GM12878 (cell line): ENCODE measurements at regions not wholly inside any gene's neighbourhood (a gene's known extent, or its start where the extent isn't known, plus 50 kb on each side); places are given as distances from the start of the nearest gene placed in this dataset.

Source experiments
- ATAC-seq: fragments of 200-7000 bp; cut with Tn5 transposase; 3 replicates; pipeline ENCODE4 v1.9.1; 2020; ENCODE audit warnings: mild to moderate bottlenecking, moderate library complexity
- BruUV-seq: library from RNA; stranded (reverse); fragments of 400-500 nt; replicated peaks from 2 replicates; lab custom pipeline; 2021; lab: Mats Ljungman, UMichigan
- CTCF ChIA-PET: fragments of 300-600 bp; sonication (Branson Sonifier 250); formaldehyde crosslinking; extraction: SDS; loops from one replicate; lab custom pipeline; 2021; ENCODE audit warnings: inconsistent platforms; lab: Yijun Ruan, JAX
- POLR2A ChIA-PET: fragments of 350-600 bp; formaldehyde crosslinking; extraction: SDS; loops from one replicate; lab custom pipeline; 2021; ENCODE audit warnings: inconsistent platforms; lab: Charles Lee
- RAD21 ChIA-PET: fragments of 300-600 bp; sonication (Branson Sonifier 250); formaldehyde crosslinking; loops from one replicate; lab custom pipeline; 2023; ENCODE audit warnings: antibody characterized with exemption; ENCODE audit not compliant: unreplicated experiment; lab: Charles Lee
- SMC1A ChIA-PET: fragments of 300-600 bp; sonication (Branson Sonifier 250); formaldehyde crosslinking; loops from one replicate; lab custom pipeline; 2023; ENCODE audit not compliant: unreplicated experiment, uncharacterized antibody; lab: Charles Lee
- DNase-seq: peaks from one replicate; pipeline ENCODE4 v3.0.0-alpha.2; 2011; ENCODE audit warnings: low read depth, low spot score
- FAIRE-seq: peaks from 3 replicates; lab custom pipeline; 2011; peaks lifted over from hg19 to GRCh38; lab: Jason Lieb, UNC
- H2AFZ ChIP-seq: 2 replicates; pipeline ENCODE4 v1.6.0; 2011; ENCODE audit warnings: low read depth, low read length, control low read depth; ENCODE audit not compliant: control insufficient read depth
- H3K27ac ChIP-seq: 2 replicates; pipeline ENCODE4 v1.5.1; 2011; ENCODE audit warnings: control low read depth; ENCODE audit not compliant: control insufficient read depth, insufficient read depth
- H3K27me3 ChIP-seq, 2 experiments: replicated peaks in 1 of 2; 2 replicates each; pipeline versions ENCODE4 v1.6.0 to v1.6.1; 2011; ENCODE audit warnings: low read length in 1 of 2; ENCODE audit not compliant: control insufficient read depth in 2 of 2, insufficient read depth in 2 of 2
- H3K36me3 ChIP-seq, 2 experiments: 2 replicates each; pipeline ENCODE4 v1.5.1; 2011; ENCODE audit warnings: low read length in 1 of 2; ENCODE audit not compliant: control insufficient read depth in 2 of 2, insufficient read depth in 2 of 2
- H3K4me1 ChIP-seq: 2 replicates; pipeline ENCODE4 v1.6.1; 2011; ENCODE audit warnings: mild to moderate bottlenecking, low read length, moderate library complexity, mixed read lengths; ENCODE audit not compliant: control insufficient read depth, insufficient read depth
- H3K4me2 ChIP-seq: 2 replicates; pipeline ENCODE4 v1.6.0; 2011; ENCODE audit warnings: control low read depth; ENCODE audit not compliant: control insufficient read depth, insufficient read depth
- H3K4me3 ChIP-seq: fragments of 200-600 bp; sonication (generic); 2 replicates; pipeline ENCODE4 v1.5.1; 2016
- H3K79me2 ChIP-seq: 2 replicates; pipeline ENCODE4 v1.6.0; 2011; ENCODE audit warnings: low read length; ENCODE audit not compliant: control insufficient read depth, insufficient read depth
- H3K9ac ChIP-seq: 2 replicates; pipeline ENCODE4 v1.8.0; 2011; ENCODE audit warnings: low read length, control low read depth, mixed read lengths; ENCODE audit not compliant: control insufficient read depth, insufficient read depth
- H3K9me3 ChIP-seq: replicated peaks from 3 replicates; pipeline ENCODE4 v1.5.1; 2011; ENCODE audit warnings: mild to moderate bottlenecking, low read length; ENCODE audit not compliant: control insufficient read depth, insufficient read depth
- H4K20me1 ChIP-seq: 2 replicates; pipeline ENCODE4 v1.6.0; 2011; ENCODE audit not compliant: control insufficient read depth, insufficient read depth
- ASH2L ChIP-seq: fragments of 300-600, 200-600 bp; sonication (generic); IDR thresholded peaks from 2 replicates; pipeline ENCODE4 v1.6.1; 2017; ENCODE audit warnings: low read depth, mild to moderate bottlenecking, borderline replicate concordance
- HCFC1 ChIP-seq: fragments of 150-350 bp; IDR thresholded peaks from 2 replicates; pipeline ENCODE4 v1.6.1; 2014; ENCODE audit warnings: low read length
- LARP7 ChIP-seq: fragments of 450-650 bp; IDR thresholded peaks from 2 replicates; pipeline ENCODE4 v1.6.1; 2017; ENCODE audit warnings: mild to moderate bottlenecking
- NBN ChIP-seq: fragments of 450-650 bp; IDR thresholded peaks from 2 replicates; pipeline ENCODE4 v1.6.1; 2016
- REST ChIP-seq: IDR thresholded peaks from 2 replicates; pipeline ENCODE4 v1.6.1; 2012; ENCODE audit warnings: mild to moderate bottlenecking, low read depth, low read length
- RFX5 ChIP-seq: IDR thresholded peaks from 2 replicates; pipeline ENCODE4 v1.6.1; 2011; ENCODE audit warnings: low read depth, low read length, improper control_type of control experiment
- TARDBP ChIP-seq: IDR thresholded peaks from 2 replicates; pipeline ENCODE4 v1.6.1; 2016; ENCODE audit warnings: borderline replicate concordance
- WGBS: methylation state at CpG from one replicate; pipeline ENCODE4 v1.1.6; 2016; ENCODE audit warnings: low lambda C conversion rate; ENCODE audit not compliant: insufficient replicate concordance, insufficient coverage; ENCODE audit errors: missing lambda C conversion rate; 5-methylcytosine and 5-hydroxymethylcytosine counted together
- in situ Hi-C: fragments of 300-500 bp; cut with MboI; formaldehyde crosslinking; loops from 9 replicates; pipeline ENCODE4 v1.14.3; 2018; ENCODE audit warnings: mixed read lengths
- intact Hi-C: fragments of 100-400 bp; cut with micrococcal nuclease; formaldehyde crosslinking; loops from one replicate; pipeline ENCODE4 v1.14.2; 2022; ENCODE audit not compliant: unreplicated experiment
- TF ChIP-seq, protein P1 (sequence below): IDR thresholded peaks from 2 replicates; pipeline ENCODE4 v1.6.1; 2011; ENCODE audit warnings: borderline replicate concordance, low read depth, mild to moderate bottlenecking, moderate library complexity, low read length; ENCODE audit not compliant: insufficient read depth, poor library complexity, severe bottlenecking
- TF ChIP-seq, protein P2 (sequence below): fragments of 150-350 bp; IDR thresholded peaks from 2 replicates; pipeline ENCODE4 v1.6.1; 2014; ENCODE audit warnings: mild to moderate bottlenecking, low read depth, low read length

DNA sequence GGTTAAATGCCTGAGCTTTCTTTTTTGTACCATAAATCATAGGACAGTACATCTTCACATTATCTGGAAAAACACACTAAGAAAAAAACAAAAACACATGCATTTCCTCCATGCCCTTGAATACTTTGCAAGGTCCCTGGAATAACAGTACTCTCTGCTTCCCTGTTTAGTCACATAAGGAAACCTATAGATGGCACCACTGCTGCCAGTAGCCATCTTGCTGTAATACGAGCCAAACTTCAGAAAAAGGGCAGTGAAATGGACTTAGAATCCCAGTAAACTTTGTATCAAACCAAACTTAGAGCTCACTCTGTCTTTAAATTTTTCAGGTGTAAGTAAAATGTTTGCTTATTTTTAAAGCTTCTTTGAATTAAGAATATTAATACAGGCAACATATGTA lies 435.5 kb downstream of the KCNJ2 start:
- TF ChIP-seq, protein P1, sequence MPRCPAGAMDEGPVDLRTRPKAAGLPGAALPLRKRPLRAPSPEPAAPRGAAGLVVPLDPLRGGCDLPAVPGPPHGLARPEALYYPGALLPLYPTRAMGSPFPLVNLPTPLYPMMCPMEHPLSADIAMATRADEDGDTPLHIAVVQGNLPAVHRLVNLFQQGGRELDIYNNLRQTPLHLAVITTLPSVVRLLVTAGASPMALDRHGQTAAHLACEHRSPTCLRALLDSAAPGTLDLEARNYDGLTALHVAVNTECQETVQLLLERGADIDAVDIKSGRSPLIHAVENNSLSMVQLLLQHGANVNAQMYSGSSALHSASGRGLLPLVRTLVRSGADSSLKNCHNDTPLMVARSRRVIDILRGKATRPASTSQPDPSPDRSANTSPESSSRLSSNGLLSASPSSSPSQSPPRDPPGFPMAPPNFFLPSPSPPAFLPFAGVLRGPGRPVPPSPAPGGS = no peak
- TF ChIP-seq TARDBP = no peak
- no peak for TF ChIP-seq NBN
- TF ChIP-seq LARP7 = no peak
- in situ Hi-C loops = no loop called here
- 0% methylated on average over 1 of the region's 1 CpG for WGBS
- ChIA-PET CTCF (interaction anchor here (1.1 kb wide), 1 partner anchor 15 kb away, joined by 3 read pairs; no protein-coding TSS in a partner anchor), SMC1A (interaction anchor here (1.0 to 1.8 kb wide), 2 partner anchors 19 to 53 kb away, joined by 3 to 5 read pairs; no protein-coding TSS in a partner anchor), RAD21 (interaction anchor here (1.7 kb wide), 1 partner anchor 17 kb away, joined by 4 read pairs; no protein-coding TSS in a partner anchor), POLR2A (no interaction called here)
- no peaks in the 10 kb centered on the region for H3K4me1 ChIP-seq
- H3K36me3 ChIP-seq = no peaks in the 10 kb centered on the region
- no peak overlapping the region for H3K4me3 ChIP-seq
- DNase-seq = no peak
- no peak for FAIRE-seq
- no peaks in the 10 kb centered on the region for H3K79me2 ChIP-seq
- H3K9ac ChIP-seq = no peak overlapping the region
- no peak overlapping the region for H3K27ac ChIP-seq
- H2AFZ ChIP-seq = no peak overlapping the region
- no peak for ATAC-seq
- no peaks in the 10 kb centered on the region for H4K20me1 ChIP-seq
- intact Hi-C loops = no loop called here
- H3K27me3 ChIP-seq = no peaks in the 10 kb centered on the region
- no peak overlapping the region for H3K4me2 ChIP-seq
- BruUV-seq = no TSS peak
- no peaks in the 10 kb centered on the region for H3K9me3 ChIP-seq

- Histone ChIP-seq H3K79me2 (no peaks in the 10 kb centered on the region), H2AFZ (no peak overlapping the region), H3K9me3 (no peaks in the 10 kb centered on the region), H3K4me1 (no peaks in the 10 kb centered on the region), H3K36me3 (no peaks in the 10 kb centered on the region), H3K4me2 (no peak overlapping the region), H3K27me3 (no peaks in the 10 kb centered on the region), H3K4me3 (no peak overlapping the region), H3K9ac (no peak overlapping the region), H3K27ac (no peak overlapping the region), H4K20me1 (no peaks in the 10 kb centered on the region; the same call in 1 of the 2 replicates)
- RAD21 ChIA-PET = interaction anchor here (1.7 kb wide), 1 partner anchor 16 kb away, joined by 4 read pairs; no protein-coding TSS in a partner anchor
- in situ Hi-C loops (no loop called here), intact Hi-C loops (no loop called here)
- POLR2A ChIA-PET = no interaction called here
- ATAC-seq (no peak), DNase-seq (no peak), FAIRE-seq (no peak)
- CTCF ChIA-PET = interaction anchor here (1.3 kb wide), 1 partner anchor 16 kb away, joined by 5 read pairs; no protein-coding TSS in a partner anchor
- BruUV-seq = no TSS peak
- SMC1A ChIA-PET = interaction anchor here (1.3 kb wide), 1 partner anchor 16 kb away, joined by 3 read pairs; no protein-coding TSS in a partner anchor
- 4% methylated on average over 2 of the region's 2 CpGs for WGBS
- TF ChIP-seq, protein P1 = no peak
- TF ChIP-seq HCFC1 (no peak), RFX5 (no peak), ASH2L (no peak), REST (no peak)
- TF ChIP-seq, protein P2, sequence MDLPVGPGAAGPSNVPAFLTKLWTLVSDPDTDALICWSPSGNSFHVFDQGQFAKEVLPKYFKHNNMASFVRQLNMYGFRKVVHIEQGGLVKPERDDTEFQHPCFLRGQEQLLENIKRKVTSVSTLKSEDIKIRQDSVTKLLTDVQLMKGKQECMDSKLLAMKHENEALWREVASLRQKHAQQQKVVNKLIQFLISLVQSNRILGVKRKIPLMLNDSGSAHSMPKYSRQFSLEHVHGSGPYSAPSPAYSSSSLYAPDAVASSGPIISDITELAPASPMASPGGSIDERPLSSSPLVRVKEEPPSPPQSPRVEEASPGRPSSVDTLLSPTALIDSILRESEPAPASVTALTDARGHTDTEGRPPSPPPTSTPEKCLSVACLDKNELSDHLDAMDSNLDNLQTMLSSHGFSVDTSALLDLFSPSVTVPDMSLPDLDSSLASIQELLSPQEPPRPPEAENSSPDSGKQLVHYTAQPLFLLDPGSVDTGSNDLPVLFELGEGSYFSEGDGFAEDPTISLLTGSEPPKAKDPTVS = no peak
Measured at GRCh38 chr17:70606086-70606485, 436.8 kb downstream of the KCNJ2 start.
